PC-3 (cell line): ENCODE measurements at regions not wholly inside any gene's neighbourhood (a gene's known extent, or its start where the extent isn't known, plus 50 kb on each side); places are given as distances from the start of the nearest gene placed in this dataset.

Experiments used
- EZH2 ChIP-seq: fragments of 300-600 bp; sonication (generic); IDR thresholded peaks from one replicate; pipeline ENCODE4 v1.6.1; 2017; ENCODE audit warnings: antibody characterized with exemption, mild to moderate bottlenecking, low read length; ENCODE audit not compliant: unreplicated experiment
- TF ChIP-seq, protein P1 (sequence below): fragments of 300-600 bp; sonication (generic); conservative IDR thresholded peaks from 2 replicates; pipeline ENCODE4 v1.5.1; 2017; ENCODE audit warnings: antibody characterized with exemption, low read depth, mild to moderate bottlenecking, low read length

DNA sequence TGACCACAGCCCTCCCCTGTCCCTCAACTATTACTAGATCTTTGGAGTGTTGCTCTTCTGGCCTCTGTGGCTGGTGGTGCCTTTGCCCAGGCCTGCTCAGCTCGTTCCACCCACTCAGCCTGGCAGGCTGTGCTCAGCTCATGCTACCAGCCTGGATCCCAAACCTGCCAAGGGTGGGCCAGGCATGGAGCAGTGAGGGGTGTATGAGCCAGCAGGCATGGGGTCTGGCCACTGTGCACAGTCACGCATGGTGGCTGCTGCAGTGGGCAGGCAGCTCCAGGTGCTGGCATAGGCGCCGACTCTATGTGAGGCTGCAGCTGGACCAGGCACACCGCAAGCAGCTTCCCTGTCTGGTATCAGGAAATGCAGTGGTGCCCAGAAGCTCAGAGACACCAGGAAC lies 449.9 kb downstream of the MATN1 start:
- TF ChIP-seq, protein P1, sequence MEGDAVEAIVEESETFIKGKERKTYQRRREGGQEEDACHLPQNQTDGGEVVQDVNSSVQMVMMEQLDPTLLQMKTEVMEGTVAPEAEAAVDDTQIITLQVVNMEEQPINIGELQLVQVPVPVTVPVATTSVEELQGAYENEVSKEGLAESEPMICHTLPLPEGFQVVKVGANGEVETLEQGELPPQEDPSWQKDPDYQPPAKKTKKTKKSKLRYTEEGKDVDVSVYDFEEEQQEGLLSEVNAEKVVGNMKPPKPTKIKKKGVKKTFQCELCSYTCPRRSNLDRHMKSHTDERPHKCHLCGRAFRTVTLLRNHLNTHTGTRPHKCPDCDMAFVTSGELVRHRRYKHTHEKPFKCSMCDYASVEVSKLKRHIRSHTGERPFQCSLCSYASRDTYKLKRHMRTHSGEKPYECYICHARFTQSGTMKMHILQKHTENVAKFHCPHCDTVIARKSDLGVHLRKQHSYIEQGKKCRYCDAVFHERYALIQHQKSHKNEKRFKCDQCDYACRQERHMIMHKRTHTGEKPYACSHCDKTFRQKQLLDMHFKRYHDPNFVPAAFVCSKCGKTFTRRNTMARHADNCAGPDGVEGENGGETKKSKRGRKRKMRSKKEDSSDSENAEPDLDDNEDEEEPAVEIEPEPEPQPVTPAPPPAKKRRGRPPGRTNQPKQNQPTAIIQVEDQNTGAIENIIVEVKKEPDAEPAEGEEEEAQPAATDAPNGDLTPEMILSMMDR: no peak
- TF ChIP-seq EZH2: no peak
